RWPE1 (cell line): ENCODE measurements at regions not wholly inside any gene's neighbourhood (a gene's known extent, or its start where the extent isn't known, plus 50 kb on each side); places are given as distances from the start of the nearest gene placed in this dataset.
"Not testable (repeated sequence)": the region's sequence is repeated elsewhere in the genome, so short reads cannot be mapped to it uniquely, and the experiment has no call there.

ENCODE experiments used
- CTCF ChIA-PET: fragments of 350-600 bp; sonication (Branson Sonifier 250); formaldehyde crosslinking; extraction: SDS; loops from one replicate; lab custom pipeline; 2021; lab: Yijun Ruan, JAX
- POLR2A ChIA-PET: fragments of 400-600 bp; formaldehyde crosslinking; extraction: SDS; loops from one replicate; lab custom pipeline; 2020; ENCODE audit warnings: antibody characterized with exemption; ENCODE audit not compliant: low non-redundant PET; lab: Yijun Ruan, JAX
- DNase-seq: peaks from one replicate; pipeline ENCODE4 v3.0.0; 2012; ENCODE audit warnings: low spot score
- H3K27ac ChIP-seq: fragments of 450-650 bp; 2 replicates; pipeline ENCODE4 v1.5.1; 2017
- CTCF ChIP-seq: fragments of 450-650 bp; conservative IDR thresholded peaks from 2 replicates; pipeline ENCODE4 v1.5.1; 2017; ENCODE audit warnings: low read depth, mild to moderate bottlenecking

- DNase-seq, result no peak
- CTCF ChIA-PET, result no interaction called here
- H3K27ac ChIP-seq, result peak overlapping the region; percentile 95
- POLR2A ChIA-PET, result no interaction called here
- no peak for TF ChIP-seq CTCF
Observed at GRCh38 chr6:30816791-30817739, 67.3 kb upstream of the DDR1 start.

DNA sequence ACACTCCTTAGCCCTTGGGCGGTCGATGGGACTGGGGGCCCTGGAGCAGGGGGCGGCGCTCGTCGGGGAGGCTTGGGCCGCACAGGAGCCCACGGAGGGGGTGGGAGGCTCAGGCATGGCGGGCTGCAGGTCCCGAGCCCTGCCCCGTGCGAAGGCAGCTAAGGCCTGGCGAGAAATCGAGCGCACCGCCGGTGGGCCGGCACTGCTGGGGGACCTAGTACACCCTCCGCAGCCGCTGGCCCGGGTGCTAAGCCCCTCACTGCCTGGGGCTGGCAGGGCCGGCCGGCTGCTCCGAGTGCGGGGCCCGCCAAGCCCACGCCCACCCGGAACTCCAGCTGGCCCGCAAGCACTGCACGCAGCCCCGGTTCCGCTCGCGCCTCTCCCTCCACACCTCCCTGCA is 68.0 kb upstream of the DDR1 start:
- DNase-seq, POLR2A ChIA-PET: not testable (repeated sequence)
- CTCF ChIA-PET, result interaction anchor here (1.1 kb wide), 1 partner anchor 70 kb away, joined by 3 read pairs; no protein-coding TSS in a partner anchor
- H3K27ac ChIP-seq, result peak overlapping the region; percentile 71

- not testable (repeated sequence) for DNase-seq
- peak overlapping the region; percentile 84 for H3K27ac ChIP-seq
- ChIA-PET CTCF (interaction anchor here (1.1 kb wide), 2 partner anchors 13 to 69 kb away, joined by 3 read pairs; no protein-coding TSS in a partner anchor), POLR2A (interaction anchor here (0.7 kb wide), 1 partner anchor 19 kb away, joined by 4 read pairs; no protein-coding TSS in a partner anchor)
Observed at GRCh38 chr6:30815041-30815742, 69.1 kb upstream of the DDR1 start.

DNA sequence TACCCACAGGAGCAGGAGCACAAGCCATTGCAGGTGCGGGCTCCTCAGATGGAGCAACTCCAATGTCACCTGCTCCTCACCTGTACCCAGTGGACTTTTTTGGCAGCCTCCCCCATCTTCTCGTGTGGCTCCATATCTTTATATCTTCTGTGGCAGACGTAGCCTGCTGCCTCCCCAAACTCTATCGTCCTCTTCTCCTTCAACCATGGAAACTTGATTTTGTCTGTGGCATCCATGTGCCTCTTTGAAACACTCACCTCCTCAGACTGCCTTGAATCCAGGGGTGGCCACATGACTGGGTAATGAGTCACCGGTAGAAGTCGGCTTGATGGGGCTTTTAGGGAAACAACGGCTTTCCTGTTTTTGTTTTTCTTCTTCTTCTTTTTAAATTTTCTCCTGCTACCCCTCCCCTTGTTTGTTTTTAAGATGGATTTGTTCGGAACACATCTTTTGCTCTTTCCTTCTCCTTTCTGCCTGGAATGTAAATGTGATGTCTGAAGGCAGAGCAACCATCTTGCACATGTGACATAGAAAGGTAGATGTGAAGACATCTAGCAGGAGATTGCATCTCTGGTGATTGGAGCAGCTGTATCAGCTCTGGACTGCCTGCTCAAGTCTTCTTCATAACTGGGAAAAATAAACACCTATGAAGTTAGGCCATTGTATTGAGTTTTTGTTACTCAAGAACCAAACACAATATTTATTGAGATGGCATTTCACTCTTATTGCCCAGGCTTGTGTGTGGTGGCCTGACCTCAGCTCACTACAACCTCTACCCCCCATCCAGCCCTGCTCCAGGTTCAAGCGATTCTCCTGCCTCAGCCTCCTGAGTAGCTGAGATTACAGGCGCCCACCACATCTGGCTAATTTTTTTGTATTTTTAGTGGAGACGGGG is 69.9 kb upstream of the DDR1 start:
- no peak for TF ChIP-seq CTCF
- DNase-seq, result peak; percentile 77
- H3K27ac ChIP-seq, result peak overlapping the region; percentile 84
- ChIA-PET CTCF (interaction anchor here (1.1 kb wide), 1 partner anchor 14 kb away, joined by 3 read pairs; no protein-coding TSS in a partner anchor), POLR2A (interaction anchor here (0.7 kb wide), 1 partner anchor 19 kb away, joined by 4 read pairs; no protein-coding TSS in a partner anchor)

DNA sequence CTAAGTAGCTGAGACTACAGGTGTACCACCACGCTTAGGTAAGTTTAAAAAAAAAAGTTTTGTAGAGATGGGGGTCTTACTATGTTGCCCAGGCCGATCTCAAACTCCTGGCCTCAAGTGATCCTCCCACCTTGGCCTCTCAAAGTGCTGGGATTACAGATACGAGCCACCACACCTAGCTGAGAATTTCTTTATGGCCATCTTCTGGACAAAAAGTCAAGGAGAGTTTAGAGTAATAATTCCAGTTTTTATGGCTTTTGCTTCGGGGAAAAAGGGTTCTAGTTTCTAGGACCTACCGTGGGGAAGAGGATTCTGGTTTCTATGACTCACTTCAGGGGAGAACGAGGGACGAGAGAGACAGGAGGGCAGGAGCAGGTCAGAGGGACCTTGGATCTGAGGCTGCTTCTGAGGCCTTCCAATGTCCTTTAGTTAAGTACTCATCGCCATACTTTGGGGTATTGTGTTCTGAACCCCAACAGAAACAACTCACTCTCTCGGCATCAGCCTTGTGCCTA is 69.3 kb upstream of the IER3 start:
- TF ChIP-seq CTCF, result no peak

DNA sequence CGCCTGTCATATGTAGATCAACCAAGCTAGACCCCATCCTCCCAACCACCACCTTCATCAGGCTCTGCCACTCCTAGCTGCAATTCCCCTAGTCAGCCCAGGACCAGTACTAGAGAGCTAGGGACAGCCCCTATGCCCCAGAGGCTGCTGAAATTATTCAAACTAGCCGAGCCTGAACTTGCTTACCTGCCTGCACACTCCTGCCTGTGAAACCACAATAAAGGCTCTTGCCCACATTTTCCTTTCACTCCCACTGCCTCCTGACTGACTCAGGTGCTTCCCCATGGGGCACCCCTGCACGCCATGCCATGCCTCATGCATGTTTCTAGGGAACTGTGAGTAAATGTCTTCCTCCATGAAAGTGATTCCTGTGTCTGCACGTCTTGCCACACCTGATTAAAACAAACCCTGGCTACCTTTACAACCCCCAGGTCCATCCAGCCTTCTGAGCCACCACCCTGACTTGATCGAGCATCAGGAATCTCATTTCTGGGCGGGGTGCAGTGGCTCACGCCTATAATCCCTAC is 66.5 kb upstream of the IER3 start:
- ChIA-PET CTCF (interaction anchor here (0.5 to 1.0 kb wide), 3 partner anchors 28 to 71 kb away, joined by 3 read pairs; no protein-coding TSS in a partner anchor), POLR2A (no interaction called here)
- H3K27ac ChIP-seq, result peak overlapping the region; percentile 86

More for the DNA sequence above, 69.3 kb upstream of the IER3 start:
- H3K27ac ChIP-seq, result peak overlapping the region; percentile 84
- DNase-seq, result no peak
- ChIA-PET POLR2A (no interaction called here), CTCF (interaction anchor here (0.9 kb wide), 1 partner anchor 257 kb away, joined by 4 read pairs; no protein-coding TSS in a partner anchor)

GRCh38 chr6:30807566-30807965 is 63.2 kb upstream of the IER3 start:
- POLR2A ChIA-PET, CTCF ChIA-PET, DNase-seq, H3K27ac ChIP-seq: not testable (repeated sequence)

More for the DNA sequence above, 66.5 kb upstream of the IER3 start:
- DNase-seq, result peak; percentile 91
- no peak for TF ChIP-seq CTCF
